ENCODE measurements at regions not wholly inside any gene's neighbourhood (a gene's known extent, or its start where the extent isn't known, plus 50 kb on each side); places are given as distances from the start of the nearest gene placed in this dataset.

DNA sequence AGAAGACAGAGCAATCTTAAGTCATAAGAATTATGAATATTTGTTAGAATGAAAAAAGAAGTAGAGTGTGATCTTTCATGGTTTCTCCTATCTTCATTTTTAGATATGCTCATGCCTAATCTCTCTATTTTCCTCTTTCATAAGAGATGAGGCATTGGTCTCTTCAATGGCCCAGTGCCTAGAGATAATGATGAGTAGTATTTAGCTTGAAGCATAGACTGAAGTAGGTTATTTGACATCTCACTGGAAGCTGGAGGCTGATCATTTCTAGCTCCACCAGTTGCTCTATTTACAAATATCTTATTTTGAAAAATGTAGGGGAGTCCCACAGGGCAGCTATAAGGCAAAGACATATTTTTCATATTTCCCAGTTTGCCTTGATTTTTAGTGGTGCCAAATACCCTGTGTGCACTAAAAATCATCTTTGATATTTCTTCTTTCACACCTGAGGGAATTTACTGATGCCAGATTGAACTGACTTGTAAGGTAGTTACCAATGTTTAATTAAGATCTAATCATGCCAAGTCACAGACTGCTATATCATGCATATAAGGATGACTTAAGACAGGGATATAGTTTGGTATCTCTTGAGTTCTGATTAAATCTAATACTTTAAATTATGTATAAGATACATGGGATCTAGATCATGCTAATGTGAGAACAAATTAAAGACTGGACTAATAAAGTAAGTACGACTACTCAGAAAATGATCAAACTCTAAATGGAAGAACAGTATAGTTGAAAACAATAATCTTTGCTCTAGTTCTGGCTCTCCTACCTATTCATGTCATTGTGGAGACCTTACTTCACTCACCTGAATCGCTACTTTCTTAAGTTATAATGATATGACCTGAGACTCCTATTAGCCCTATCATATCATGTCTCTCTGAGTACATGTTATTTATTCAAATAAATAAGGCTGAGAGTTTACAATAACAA lies 108.2 kb upstream of the IFNE start:
- no peak overlapping the region for H3K4me3 Mint-ChIP-seq
- Histone ChIP-seq H4K20me1 (ENCODE audit: control insufficient read depth, insufficient read depth, insufficient read length) (no peaks in the 10 kb centered on the region), H3K4me2 (ENCODE audit: insufficient read depth, insufficient read length, low read length) (no peak overlapping the region), H3T11ph (ENCODE audit: low read length) (no peak overlapping the region), H3K14ac (ENCODE audit: insufficient read depth, low read length) (no peak overlapping the region), H3K18ac (ENCODE audit: insufficient read length, low read depth, low read length) (no peak overlapping the region), H3K79me2 (ENCODE audit: insufficient read depth, low read length) (no peaks in the 10 kb centered on the region), H3K27ac (ENCODE audit: insufficient read length, low read depth, low read length) (no peak overlapping the region), H3K79me1 (ENCODE audit: insufficient read depth, low read depth, low read length, poor library complexity, severe bottlenecking) (no peaks in the 10 kb centered on the region), H2BK15ac (ENCODE audit: low read depth, low read length) (no peak overlapping the region), H3K9me3 (ENCODE audit: control insufficient read depth, low read depth, low read length) (no peaks in the 10 kb centered on the region), H3K27me3 (ENCODE audit: insufficient read depth, low read length) (no peaks in the 10 kb centered on the region), H3K9ac (ENCODE audit: extremely low read depth, insufficient read length, low read length) (no peak overlapping the region), H4K8ac (replicated peaks; ENCODE audit: insufficient read length, low read depth, low read length) (no peak overlapping the region), H2BK5ac (ENCODE audit: insufficient read length, low read length) (no peak overlapping the region), H3K56ac (ENCODE audit: insufficient read length, low read depth, low read length) (no peak overlapping the region), H2BK20ac (ENCODE audit: low read depth, low read length, poor library complexity, severe bottlenecking) (no peak overlapping the region), H2AFZ (ENCODE audit: low read length) (no peak overlapping the region), H3K4ac (ENCODE audit: low read depth, low read length) (no peak overlapping the region), H3K23ac (ENCODE audit: insufficient read length, low read depth, low read length) (no peak overlapping the region), H2BK12ac (ENCODE audit: insufficient read length, low read depth, low read length) (no peak overlapping the region), H2BK120ac (ENCODE audit: low read depth, low read length, poor library complexity, severe bottlenecking) (no peak overlapping the region), H4K5ac (ENCODE audit: insufficient read length, low read depth, low read length) (no peak overlapping the region), H4K91ac (ENCODE audit: insufficient read length, low read depth, low read length) (no peak overlapping the region), H3K23me2 (ENCODE audit: insufficient read length, low read depth, low read length, poor library complexity, severe bottlenecking) (no peaks in the 10 kb centered on the region), H2AK5ac (ENCODE audit: insufficient read length, low read length) (no peak overlapping the region), H3K4me1 (ENCODE audit: insufficient read depth, low read length) (peaks cover 6% of the 10 kb centered on the region; the same call in 1 of the 2 replicates)
- no peak overlapping the region for H3K27ac Mint-ChIP-seq
- no peaks in the 10 kb centered on the region for H3K9me3 Mint-ChIP-seq
- WGBS (ENCODE audit: extremely low coverage, insufficient read length, low lambda C conversion rate), result no CpG with 5 or more reads among the region's 2 CpGs
- H3K4me1 Mint-ChIP-seq, result peaks cover 22 to 24% of the 10 kb centered on the region in 2 experiments
- no peaks in the 10 kb centered on the region for H3K36me3 Mint-ChIP-seq (ENCODE audit: insufficient read depth in 1 of 3, low read depth in 3 of 3)
- TF ChIP-seq, protein P1, sequence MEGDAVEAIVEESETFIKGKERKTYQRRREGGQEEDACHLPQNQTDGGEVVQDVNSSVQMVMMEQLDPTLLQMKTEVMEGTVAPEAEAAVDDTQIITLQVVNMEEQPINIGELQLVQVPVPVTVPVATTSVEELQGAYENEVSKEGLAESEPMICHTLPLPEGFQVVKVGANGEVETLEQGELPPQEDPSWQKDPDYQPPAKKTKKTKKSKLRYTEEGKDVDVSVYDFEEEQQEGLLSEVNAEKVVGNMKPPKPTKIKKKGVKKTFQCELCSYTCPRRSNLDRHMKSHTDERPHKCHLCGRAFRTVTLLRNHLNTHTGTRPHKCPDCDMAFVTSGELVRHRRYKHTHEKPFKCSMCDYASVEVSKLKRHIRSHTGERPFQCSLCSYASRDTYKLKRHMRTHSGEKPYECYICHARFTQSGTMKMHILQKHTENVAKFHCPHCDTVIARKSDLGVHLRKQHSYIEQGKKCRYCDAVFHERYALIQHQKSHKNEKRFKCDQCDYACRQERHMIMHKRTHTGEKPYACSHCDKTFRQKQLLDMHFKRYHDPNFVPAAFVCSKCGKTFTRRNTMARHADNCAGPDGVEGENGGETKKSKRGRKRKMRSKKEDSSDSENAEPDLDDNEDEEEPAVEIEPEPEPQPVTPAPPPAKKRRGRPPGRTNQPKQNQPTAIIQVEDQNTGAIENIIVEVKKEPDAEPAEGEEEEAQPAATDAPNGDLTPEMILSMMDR (conservative IDR thresholded peaks at IDR 0.05), result no peak
- no peak for DNase-seq
- no peaks in the 10 kb centered on the region for H3K27me3 Mint-ChIP-seq (ENCODE audit: low read depth)

Measured in H9 (cell line).